GM21786 (cell line): ENCODE measurements at regions not wholly inside any gene's neighbourhood (a gene's known extent, or its start where the extent isn't known, plus 50 kb on each side); places are given as distances from the start of the nearest gene placed in this dataset.

Experiments used
- ATAC-seq: cut with Tn5 transposase; IDR thresholded peaks from one replicate; pipeline ENCODE4 v1.9.1; 2021; ENCODE audit not compliant: unreplicated experiment

DNA sequence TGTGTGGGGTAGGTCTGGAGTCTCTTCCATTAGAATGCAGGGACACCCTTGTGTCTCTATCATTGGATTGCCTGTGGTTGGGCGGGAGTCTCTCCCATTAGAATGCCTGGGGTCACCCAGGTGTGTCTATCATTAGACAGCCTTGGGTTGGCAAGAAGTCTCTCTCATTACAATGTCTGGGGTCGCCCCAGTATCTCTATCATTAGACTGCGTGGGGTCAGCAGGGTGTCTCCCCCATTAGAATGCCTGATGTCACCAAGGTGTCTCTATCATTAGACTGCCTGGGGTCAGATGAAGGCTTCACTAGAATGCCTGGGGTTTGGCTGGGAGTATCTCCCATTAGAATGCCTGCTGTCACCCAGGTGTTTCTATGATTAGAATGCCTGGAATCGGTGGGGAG is 1539.0 kb downstream of the UQCRFS1 start:
- no peak for ATAC-seq

DNA sequence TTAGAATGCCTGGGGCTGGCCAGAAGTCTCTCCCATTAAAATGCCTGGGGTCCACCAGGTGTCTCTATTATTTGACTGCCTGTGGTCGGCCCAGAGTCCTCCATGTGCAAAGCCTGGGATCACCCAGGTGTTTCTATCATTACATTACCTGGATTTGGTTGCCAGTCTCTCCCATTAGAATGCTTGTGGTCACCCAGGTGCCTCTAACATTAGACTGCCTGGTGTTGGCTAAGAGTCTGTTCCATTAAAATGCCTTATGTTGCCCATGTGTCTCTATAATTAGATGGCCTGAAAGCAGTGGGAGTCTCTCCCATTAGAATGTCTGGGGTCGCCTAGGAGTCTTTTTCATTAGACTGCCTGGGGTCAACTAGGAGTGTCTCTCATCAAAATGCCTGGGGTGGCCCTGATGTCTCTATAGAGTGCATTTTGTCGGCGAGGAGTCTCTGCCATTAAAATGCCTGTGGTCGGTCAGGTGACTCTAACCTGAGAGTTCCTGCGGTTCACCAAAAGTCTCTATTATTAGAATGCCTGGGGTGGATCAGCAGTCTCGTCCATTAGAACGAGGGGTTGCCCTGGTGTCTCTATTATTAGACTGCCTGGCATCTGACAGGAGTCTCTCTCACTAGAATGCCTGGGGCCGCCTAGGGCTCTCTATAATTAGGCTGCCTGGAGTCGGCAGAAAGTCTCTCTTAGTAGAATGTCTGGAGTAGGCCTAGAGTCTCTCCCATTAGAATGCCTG is 1540.5 kb downstream of the UQCRFS1 start:
- ATAC-seq = no peak

DNA sequence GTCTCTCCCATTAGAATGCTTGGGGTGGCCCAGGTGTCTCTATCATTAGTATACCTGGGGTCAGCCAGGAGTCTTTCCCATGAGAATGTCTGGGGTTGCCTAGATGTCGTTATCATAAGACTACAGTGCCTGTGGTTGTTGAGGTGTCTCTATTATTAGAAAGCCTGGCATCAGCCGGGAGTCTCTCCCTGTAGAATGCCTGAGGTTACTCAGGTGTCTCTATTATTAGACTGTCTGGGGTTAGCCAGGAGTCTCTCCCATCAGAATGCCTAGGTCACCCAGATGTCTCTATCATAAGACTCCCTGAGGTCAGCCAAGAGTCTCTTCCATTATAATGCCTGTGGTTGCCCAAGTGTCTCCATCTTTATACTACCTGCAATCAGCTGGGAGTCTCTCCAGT is 1541.1 kb downstream of the UQCRFS1 start:
- no peak for ATAC-seq

DNA sequence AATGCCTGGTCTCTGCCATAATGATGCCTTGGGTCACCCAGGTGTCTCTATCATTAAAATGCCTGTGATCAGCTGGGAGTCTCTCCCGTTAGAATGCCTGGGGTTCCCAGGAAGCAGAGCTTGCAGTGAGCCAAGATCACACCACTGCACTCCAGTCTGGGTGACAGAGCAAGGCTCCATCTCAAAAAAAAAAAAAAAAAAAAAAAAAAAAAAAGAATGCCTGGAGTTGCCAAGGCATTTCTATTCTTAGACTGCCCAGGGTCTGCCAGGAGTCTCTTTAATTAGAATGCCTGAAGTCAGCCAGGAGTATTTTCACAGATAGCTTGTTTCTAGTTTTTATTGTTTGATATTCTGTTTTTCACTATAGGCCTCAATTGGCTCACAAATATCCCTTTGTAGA is 1552.5 kb downstream of the UQCRFS1 start:
- no peak for ATAC-seq

DNA sequence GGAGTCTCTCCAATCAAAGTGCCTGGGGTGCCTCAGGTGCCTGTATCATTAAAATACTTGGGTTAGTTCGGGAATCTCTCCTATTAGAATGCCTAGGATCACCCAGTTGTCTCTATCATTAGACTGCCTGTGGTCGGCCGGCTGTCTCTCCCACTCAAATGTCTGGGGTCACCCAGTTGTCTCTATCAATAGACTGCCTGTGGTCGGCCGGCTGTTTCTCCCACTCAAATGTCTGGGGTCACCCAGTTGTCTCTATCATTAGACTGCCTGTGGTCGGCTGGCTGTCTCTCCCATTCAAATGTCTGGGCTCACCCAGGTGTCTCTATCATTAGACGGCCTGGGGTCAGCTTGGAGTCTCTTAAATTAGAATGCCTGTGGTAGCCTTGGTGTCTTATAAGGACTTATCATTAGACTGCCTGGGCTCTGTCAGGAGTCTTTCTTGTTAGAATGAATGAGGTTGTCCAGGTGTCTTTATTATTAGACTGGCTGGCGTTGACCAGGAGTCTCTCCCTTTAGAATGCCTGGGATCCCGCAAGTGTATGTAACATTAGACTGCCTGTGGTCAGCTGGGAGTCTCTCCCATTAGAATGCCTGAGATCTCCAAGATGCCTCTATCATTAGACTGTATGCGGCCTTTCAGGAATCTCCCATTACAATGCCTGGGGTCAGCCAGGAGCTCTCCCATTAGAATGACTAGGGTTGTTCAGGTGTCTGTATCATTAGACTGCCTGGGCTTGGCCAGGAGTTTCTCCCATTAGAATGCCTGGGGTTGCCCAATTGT is 1555.5 kb downstream of the UQCRFS1 start:
- no peak for ATAC-seq

DNA sequence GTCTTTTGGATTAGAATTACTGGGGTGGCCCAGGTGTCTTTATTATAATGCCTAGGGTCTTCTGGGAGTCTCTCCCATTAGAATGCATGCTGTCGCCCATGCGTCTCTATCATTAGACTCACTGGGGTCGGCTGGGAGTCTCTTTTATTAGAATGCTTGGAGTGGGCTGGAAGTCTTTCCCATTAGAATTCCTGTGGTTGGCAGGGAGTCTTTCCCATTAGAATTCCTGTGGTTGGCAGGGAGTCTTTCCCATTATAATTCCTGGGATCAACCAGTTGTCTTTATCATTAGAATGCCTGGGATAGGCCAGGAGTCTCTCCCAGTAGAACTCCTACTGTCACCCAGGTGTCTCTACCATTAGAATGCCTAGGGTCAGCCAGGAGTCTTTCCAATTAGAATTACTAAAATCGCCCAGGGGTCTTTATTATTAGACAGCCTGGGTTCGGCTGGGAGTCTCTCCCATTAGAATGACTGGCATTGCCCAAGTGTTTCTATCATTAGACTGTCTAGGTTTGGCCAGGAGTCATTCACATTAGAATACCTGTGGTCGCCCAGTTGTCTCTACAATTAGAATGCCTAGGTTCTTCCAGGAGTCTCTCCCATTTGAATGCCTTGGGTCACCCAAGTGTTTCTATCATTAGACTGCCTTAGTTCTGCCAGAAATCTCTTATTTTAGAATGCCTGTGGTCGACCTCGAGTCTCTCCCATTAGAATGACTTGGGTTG is 1558.5 kb downstream of the UQCRFS1 start:
- no peak for ATAC-seq

DNA sequence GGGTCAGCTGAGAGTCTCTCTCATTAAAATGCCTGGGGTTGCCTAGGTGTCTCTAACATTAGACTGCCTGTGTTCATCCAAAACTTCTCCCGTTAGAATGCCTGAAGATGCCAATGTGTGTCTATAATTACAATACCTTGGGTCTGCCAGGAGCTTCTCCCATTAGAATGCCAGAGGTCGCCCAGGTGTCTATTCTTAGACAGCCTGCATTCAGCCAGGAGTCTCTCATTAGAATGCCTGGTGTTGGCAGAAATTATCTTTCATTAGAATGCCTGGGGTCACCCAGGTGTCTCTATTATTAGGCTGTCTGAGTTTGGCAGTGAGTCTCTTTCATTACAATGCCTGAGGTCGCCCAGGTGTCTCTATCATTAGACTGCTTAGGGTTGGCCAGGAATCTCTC is 1560.2 kb downstream of the UQCRFS1 start:
- no peak for ATAC-seq

DNA sequence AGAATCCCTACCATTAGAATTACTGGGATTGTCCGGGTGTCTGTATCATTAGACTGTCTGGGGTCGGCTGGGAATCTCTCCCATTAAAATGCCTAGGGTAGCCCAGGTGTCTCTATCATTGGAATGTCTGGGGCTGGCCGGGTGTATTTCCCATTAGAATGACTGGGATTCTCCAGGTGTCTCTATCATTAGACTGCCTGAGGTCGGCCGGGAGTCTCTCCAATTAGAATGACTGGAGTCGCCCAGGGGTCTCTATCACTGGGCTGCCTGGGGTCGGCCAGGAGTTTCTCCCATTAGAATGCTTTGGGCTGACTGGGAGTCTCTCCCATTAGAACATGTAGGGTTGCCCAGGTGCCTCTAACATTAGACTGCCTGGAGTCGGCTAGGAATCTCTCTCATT is 1560.7 kb downstream of the UQCRFS1 start:
- no peak for ATAC-seq

DNA sequence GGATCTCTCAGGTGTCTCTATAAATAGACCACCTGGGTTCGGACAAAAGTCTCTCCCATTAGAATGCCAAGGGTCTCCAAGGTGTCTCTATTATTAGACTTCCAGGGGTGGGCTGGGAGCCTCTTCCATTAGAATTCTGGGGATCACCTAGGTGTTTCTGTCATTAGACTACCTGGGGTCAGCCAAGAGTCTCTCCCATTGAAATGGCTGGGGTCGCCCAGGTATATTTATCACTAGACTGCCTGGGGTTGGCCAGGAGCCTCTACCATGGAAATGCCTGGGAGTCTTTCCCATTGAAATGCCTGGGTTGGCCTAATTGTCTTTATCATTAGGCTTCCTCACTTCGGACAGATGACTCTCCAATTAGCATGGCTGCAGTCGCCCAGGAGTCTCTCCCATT is 1565.5 kb downstream of the UQCRFS1 start:
- no peak for ATAC-seq

DNA sequence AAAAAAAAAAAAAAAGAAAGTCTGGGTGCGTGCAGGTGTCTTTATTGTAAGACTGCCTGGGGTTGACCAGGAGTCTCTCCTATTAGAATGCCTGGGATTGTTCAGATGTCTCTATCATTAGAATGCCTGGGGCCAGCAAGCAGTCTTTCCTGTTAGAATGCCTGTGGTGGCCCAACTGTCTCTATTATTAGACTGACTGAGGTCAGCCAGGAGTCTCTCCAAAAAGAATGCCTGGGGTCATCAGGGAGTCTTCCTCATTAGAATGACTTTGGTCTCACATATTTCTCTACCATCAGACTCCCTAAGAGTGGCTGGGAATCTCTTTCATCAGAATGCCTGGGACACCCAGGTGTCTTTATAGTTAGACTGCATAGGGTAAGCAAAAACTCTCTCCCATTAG is 1577.5 kb downstream of the UQCRFS1 start:
- ATAC-seq = no peak

DNA sequence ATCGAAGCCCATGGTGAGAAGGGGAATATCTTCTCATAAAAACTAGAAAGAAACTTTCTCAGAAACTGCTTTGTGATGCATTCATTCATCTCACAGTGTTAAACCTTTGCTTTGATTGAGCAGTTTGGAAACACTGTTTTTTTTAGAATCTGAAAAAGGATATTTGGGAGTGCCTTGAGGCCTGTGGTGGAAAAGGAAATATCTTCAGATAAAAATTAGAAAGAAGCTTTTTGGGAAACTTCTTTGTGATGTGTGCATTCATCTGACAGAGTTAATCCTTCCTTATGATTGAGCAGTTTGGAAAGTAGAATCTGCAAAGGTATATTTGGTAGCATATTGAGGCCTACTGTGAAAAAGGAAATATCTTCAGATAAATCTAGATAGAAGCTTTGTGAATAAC is 1594.9 kb downstream of the UQCRFS1 start:
- ATAC-seq = no peak

DNA sequence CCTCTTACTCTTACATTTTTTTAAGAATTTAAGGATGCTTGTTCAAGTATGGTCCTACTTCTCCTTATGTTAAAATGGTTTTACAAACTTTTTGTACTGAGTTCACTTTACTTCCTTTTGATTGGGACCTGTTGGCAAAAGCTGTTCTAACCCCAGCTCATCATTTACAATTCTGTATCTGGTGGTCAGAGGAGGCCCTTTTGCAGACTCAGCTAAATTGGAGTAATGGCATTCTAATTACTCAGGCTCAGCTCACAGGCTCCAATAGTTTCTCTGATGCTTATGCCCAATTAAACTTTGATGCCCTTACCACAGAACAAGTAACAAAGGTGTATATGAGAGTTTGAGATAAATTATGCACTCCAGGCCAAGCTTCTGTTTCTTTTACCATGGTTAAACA is 1632.0 kb downstream of the UQCRFS1 start:
- ATAC-seq = no peak
